GM12875 (cell line): ENCODE measurements at regions not wholly inside any gene's neighbourhood (a gene's known extent, or its start where the extent isn't known, plus 50 kb on each side); places are given as distances from the start of the nearest gene placed in this dataset.
"Not testable (repeated sequence)": the region's sequence is repeated elsewhere in the genome, so short reads cannot be mapped to it uniquely, and the experiment has no call there.

Source experiments
- H3K4me3 ChIP-seq: one replicate; pipeline ENCODE4 v1.5.1; 2011; ENCODE audit warnings: low read depth, low read length, control low read depth
- TF ChIP-seq, protein P1 (sequence below): IDR thresholded peaks from 2 replicates; pipeline ENCODE4 v1.5.1; 2011; ENCODE audit warnings: low read depth, mild to moderate bottlenecking, control low read depth, inconsistent platforms, low read length, moderate library complexity, borderline replicate concordance; ENCODE audit not compliant: insufficient read depth

DNA sequence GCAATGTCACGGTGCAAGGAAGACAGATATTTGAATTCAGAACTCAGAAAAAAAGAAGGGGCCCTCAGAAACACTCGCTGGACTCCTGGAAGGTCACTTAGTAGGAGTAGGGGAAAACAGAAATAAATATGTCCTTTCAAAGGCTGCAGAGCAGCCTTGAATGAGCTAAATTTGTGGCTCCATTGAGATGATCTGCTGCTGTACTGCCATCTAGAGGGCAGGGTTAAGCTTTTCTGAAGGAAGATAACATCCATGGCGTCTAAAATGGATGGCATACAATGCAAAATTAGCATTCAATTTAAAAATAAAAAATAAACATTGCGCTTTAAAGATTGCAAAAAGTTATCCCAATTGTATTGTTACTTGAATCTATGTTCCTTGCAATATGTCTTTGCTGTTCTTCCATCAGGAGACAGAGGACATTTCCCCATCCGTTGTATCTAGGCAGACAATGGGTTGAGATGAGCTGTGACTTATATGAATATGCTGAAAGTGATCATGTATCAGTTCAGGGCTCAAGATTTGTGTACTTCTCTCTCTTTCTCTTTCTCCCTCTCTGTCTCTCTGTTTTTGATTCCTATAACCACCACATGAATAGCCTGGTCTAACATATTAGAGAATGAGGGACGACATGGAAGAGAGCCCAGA is 642.2 kb downstream of the SH2D4B start:
- H3K4me3 ChIP-seq: no peak overlapping the region

DNA sequence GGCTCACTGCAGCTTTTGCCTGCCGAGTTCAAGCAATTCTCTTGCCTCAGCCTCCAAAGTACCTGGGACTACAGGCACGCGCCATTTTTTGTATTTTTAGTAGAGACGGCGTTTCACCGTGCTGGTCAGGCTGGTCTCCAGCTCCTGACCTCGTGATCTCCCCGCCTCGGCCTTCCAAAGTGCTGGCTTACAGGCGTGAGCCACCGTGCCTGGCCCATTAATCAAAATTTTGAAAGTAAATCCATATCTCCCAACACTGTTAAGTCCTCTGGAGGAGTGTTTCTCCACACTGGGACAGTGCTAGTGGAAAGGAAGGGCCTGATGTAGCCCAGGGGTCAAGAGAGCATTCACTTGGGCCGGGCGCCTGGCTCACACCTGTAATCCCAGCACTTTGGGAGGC is 644.6 kb downstream of the SH2D4B start:
- no peak overlapping the region for H3K4me3 ChIP-seq
- TF ChIP-seq, protein P1, sequence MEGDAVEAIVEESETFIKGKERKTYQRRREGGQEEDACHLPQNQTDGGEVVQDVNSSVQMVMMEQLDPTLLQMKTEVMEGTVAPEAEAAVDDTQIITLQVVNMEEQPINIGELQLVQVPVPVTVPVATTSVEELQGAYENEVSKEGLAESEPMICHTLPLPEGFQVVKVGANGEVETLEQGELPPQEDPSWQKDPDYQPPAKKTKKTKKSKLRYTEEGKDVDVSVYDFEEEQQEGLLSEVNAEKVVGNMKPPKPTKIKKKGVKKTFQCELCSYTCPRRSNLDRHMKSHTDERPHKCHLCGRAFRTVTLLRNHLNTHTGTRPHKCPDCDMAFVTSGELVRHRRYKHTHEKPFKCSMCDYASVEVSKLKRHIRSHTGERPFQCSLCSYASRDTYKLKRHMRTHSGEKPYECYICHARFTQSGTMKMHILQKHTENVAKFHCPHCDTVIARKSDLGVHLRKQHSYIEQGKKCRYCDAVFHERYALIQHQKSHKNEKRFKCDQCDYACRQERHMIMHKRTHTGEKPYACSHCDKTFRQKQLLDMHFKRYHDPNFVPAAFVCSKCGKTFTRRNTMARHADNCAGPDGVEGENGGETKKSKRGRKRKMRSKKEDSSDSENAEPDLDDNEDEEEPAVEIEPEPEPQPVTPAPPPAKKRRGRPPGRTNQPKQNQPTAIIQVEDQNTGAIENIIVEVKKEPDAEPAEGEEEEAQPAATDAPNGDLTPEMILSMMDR: no peak

More for the DNA sequence above, 642.2 kb downstream of the SH2D4B start:
- TF ChIP-seq, protein P1: peak; percentile 59; the same call in 1 of the 2 replicates

DNA sequence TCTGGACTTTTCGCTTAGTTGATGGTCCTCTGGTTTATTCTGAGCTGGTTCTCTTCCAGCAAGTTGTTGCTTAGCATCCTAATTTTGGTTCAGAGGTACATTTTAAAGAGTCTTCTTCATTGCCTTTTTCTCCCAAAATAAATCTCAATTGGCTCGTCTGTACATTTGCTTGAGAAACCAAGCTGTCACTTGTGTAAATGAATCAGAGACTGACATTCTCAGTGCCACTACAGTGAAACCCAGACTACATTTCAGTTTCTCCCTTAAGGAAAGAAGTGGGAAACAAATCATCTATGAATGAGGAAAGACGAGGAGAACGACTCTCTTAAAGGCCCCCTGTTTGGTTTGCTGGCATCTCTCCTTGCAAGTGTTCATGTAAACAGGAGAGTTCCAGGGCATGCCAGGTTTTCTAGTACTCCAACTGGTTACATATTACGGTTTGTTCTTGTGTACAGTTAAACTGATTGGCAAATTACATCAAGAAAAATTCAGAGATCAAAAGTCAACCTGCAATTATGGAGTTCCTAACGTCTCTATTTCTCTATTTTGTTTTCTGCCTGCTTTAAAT is 654.6 kb downstream of the SH2D4B start:
- no peak overlapping the region for H3K4me3 ChIP-seq
- TF ChIP-seq, protein P1: no peak

DNA sequence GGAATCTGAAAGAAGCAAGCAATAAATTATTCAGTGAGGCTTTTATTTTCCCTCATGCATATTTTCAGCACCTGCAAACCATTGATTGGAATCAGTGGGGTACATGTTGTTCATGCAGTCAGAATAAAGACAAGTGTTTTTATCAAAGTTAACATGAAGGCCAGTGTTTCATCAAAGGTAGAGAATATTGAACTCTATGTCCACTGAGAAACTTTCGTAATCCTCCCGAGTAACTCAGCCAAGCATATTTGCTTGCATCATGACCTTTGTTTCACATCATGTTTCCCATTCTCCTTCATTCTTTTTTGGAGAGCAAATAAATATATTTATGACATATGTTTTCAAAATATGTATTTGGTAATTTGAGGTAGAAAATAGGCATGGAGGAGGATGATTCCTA is 663.1 kb downstream of the SH2D4B start:
- TF ChIP-seq, protein P1: no peak
- no peak overlapping the region for H3K4me3 ChIP-seq

DNA sequence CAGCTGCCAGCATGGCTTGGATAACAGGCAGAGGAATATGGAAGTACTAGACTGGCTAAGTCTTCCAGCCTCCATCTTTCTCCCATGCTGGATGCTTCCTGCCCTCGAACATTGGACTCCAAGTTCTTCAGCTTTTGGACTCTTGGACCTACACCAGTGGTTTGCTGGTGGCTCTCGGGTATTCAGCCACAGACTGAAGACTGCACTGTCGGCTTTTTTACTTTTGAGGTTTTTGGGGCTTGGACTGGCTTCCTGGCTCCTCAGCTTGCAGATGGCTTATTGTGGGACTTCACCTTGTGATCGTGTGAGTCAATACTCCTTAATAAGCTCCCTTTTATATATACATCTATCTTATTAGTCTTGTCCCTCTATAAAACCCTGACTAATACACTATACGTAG is 667.6 kb upstream of the NRG3 start:
- H3K4me3 ChIP-seq: not testable (repeated sequence)

DNA sequence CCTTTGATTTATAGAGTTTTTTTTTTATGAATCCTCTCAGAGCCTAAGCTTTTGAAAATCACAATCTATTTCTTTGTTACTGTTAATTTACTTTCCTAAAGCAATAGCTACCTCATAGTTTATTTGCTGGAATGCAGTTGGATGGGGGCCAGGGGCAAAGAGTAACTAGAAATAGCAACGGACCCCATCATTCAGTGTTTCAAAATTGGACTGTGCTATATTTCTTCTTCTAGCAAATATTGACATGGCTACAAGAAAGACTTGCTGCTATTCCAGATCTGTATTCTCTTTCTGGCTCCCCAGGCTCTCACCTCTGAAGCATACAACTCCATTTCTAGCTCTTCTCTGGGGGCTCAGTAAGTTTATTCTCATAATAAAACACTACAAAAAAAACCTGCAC is 661.6 kb upstream of the NRG3 start:
- TF ChIP-seq, protein P1: no peak
- no peak overlapping the region for H3K4me3 ChIP-seq

DNA sequence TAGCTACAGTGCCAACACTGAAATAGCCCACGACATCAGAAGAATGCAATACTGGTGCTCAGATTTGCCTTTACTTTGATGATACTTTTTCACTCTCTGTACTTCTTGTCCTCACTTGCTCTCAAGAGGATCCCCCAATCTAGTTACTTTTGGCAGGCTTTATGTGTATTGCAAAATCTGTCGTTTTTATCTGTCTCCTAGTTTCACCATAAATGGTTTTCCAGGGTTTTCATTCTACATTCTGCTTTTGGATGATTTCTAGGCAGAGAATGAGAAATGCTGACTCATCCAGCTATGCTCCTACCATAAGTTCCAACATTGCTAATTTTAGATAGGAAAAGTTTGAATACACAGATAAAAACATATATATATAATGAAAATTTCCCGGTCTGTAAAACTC is 659.5 kb upstream of the NRG3 start:
- TF ChIP-seq, protein P1: no peak

More for the DNA sequence above, 659.5 kb upstream of the NRG3 start:
- H3K4me3 ChIP-seq: no peak overlapping the region
